Right atrium auricular region (tissue), 2 donors: ENCODE measurements at regions not wholly inside any gene's neighbourhood (a gene's known extent, or its start where the extent isn't known, plus 50 kb on each side); places are given as distances from the start of the nearest gene placed in this dataset.
"Not testable (repeated sequence)": the region's sequence is repeated elsewhere in the genome, so short reads cannot be mapped to it uniquely, and the experiment has no call there.

ENCODE experiments used
- DNase-seq: peaks from one replicate; pipeline ENCODE4 v3.0.0-alpha.2; 2019; ENCODE audit warnings: low spot score
- H3K27ac ChIP-seq, 2 donors: fragments of 200-600 bp; sonication (generic); 1 replicate in 1 of 2; 2 replicates in 1 of 2; pipeline ENCODE4 v1.5.1; 2016 to 2019
- H3K27me3 ChIP-seq, 2 donors: fragments of 200-600 bp; sonication (generic); one replicate each; pipeline versions ENCODE4 v1.5.1 to v1.6.0; 2017 to 2019
- H3K36me3 ChIP-seq: fragments of 200-600 bp; sonication (generic); one replicate; pipeline ENCODE4 v1.5.1; 2016
- H3K4me1 ChIP-seq, 2 donors: fragments of 200-600 bp; sonication (generic); one replicate each; pipeline versions ENCODE4 v1.5.1 to v1.6.0; 2017 to 2019
- H3K4me3 ChIP-seq, 2 donors: fragments of 200-600 bp; sonication (generic); 1 replicate in 1 of 2; 2 replicates in 1 of 2; pipeline ENCODE4 v1.5.1; 2017 to 2019; ENCODE audit warnings: mild to moderate bottlenecking in 1 of 2, moderate library complexity in 1 of 2
- H3K9me3 ChIP-seq, 2 donors: fragments of 200-600 bp; sonication (generic); one replicate each; pipeline ENCODE4 v1.5.1; 2019
- CTCF ChIP-seq, 2 donors: fragments of 200-600 bp; sonication (generic); IDR thresholded peaks; one replicate each; pipeline ENCODE4 v1.5.1; 2019; ENCODE audit warnings: antibody characterized with exemption in 2 of 2

GRCh38 chr10:130512936-130513335, 376.7 kb downstream of the GLRX3 start:
- no peaks in the 10 kb centered on the region for H3K4me1 ChIP-seq
- no peak for TF ChIP-seq CTCF (IDR thresholded peaks at IDR 0.05)
- H3K9me3 ChIP-seq = no peaks in the 10 kb centered on the region
- no peak overlapping the region for H3K4me3 ChIP-seq
- H3K27me3 ChIP-seq = no peaks in the 10 kb centered on the region
- H3K27ac ChIP-seq = no peak overlapping the region
- DNase-seq = no peak
- H3K36me3 ChIP-seq = no peaks in the 10 kb centered on the region

GRCh38 chr10:130513686-130514476, 377.7 kb downstream of the GLRX3 start:
- H3K27me3 ChIP-seq = no peaks in the 10 kb centered on the region
- H3K36me3 ChIP-seq = no peaks in the 10 kb centered on the region
- no peak overlapping the region for H3K4me3 ChIP-seq
- DNase-seq = no peak
- H3K27ac ChIP-seq = no peak overlapping the region
- no peaks in the 10 kb centered on the region for H3K9me3 ChIP-seq
- no peak for TF ChIP-seq CTCF (IDR thresholded peaks at IDR 0.05)
- no peaks in the 10 kb centered on the region for H3K4me1 ChIP-seq

- Histone ChIP-seq H3K36me3 (no peaks in the 10 kb centered on the region), H3K4me3 (no peak overlapping the region), H3K9me3 (no peaks in the 10 kb centered on the region), H3K27ac (no peak overlapping the region), H3K27me3 (no peaks in the 10 kb centered on the region), H3K4me1 (no peaks in the 10 kb centered on the region)
- no peak for TF ChIP-seq CTCF (IDR thresholded peaks at IDR 0.05)
- no peak for DNase-seq
These were observed 379.5 kb downstream of the GLRX3 start for GRCh38 chr10:130515670-130516069.

- no peak for DNase-seq
- TF ChIP-seq CTCF (IDR thresholded peaks at IDR 0.05) = no peak
These were observed 380.0 kb downstream of the GLRX3 start for GRCh38 chr10:130516141-130516735.

GRCh38 chr10:130518921-130519320, 382.7 kb downstream of the GLRX3 start:
- not testable (repeated sequence) for DNase-seq, H3K27me3 ChIP-seq, H3K4me1 ChIP-seq, H3K4me3 ChIP-seq, H3K36me3 ChIP-seq, H3K9me3 ChIP-seq, H3K27ac ChIP-seq

More at GRCh38 chr10:130516141-130516735, 380.0 kb downstream of the GLRX3 start:
- no peaks in the 10 kb centered on the region for H3K27me3 ChIP-seq
- no peak overlapping the region for H3K27ac ChIP-seq
- no peaks in the 10 kb centered on the region for H3K4me1 ChIP-seq
- H3K36me3 ChIP-seq = no peaks in the 10 kb centered on the region
- H3K4me3 ChIP-seq = no peak overlapping the region
- H3K9me3 ChIP-seq = no peaks in the 10 kb centered on the region

GRCh38 chr10:130519791-130520190, 383.6 kb downstream of the GLRX3 start:
- H3K27me3 ChIP-seq = no peaks in the 10 kb centered on the region
- H3K9me3 ChIP-seq = no peaks in the 10 kb centered on the region
- H3K4me3 ChIP-seq = no peak overlapping the region
- no peak overlapping the region for H3K27ac ChIP-seq
- DNase-seq = no peak
- TF ChIP-seq CTCF (IDR thresholded peaks at IDR 0.05) = no peak
- no peaks in the 10 kb centered on the region for H3K36me3 ChIP-seq
- H3K4me1 ChIP-seq = no peaks in the 10 kb centered on the region
